Smooth muscle cell of the brain vasculature (primary cell): ENCODE measurements at regions not wholly inside any gene's neighbourhood (a gene's known extent, or its start where the extent isn't known, plus 50 kb on each side); places are given as distances from the start of the nearest gene placed in this dataset.

Experiments used
- DNase-seq: peaks from one replicate; pipeline ENCODE4 v3.0.0-alpha.2; 2012; ENCODE audit warnings: low read depth, low spot score

- DNase-seq: no peak
These were observed 550.8 kb downstream of the EFNB2 start for GRCh38 chr13:105984646-105985045.

GRCh38 chr13:105984236-105984635 lies 551.2 kb downstream of the EFNB2 start:
- DNase-seq: no peak

GRCh38 chr13:105982219-105982930 lies 553.1 kb downstream of the EFNB2 start:
- no peak for DNase-seq

- DNase-seq: no peak
These were observed 556.1 kb downstream of the EFNB2 start for GRCh38 chr13:105979131-105980011.

GRCh38 chr13:105974380-105974779 lies 561.1 kb downstream of the EFNB2 start:
- no peak for DNase-seq

- no peak for DNase-seq
These were observed 562.5 kb downstream of the EFNB2 start for GRCh38 chr13:105972811-105973590.

GRCh38 chr13:105972306-105972721 lies 563.1 kb downstream of the EFNB2 start:
- no peak for DNase-seq

GRCh38 chr13:105971738-105972137 lies 563.7 kb downstream of the EFNB2 start:
- no peak for DNase-seq

GRCh38 chr13:105971312-105971711 lies 564.1 kb downstream of the EFNB2 start:
- DNase-seq: no peak

GRCh38 chr13:105969761-105970160 lies 565.7 kb downstream of the EFNB2 start:
- no peak for DNase-seq

GRCh38 chr13:105965910-105966309 lies 569.6 kb downstream of the EFNB2 start:
- no peak for DNase-seq

- no peak for DNase-seq
These were observed 573.4 kb downstream of the EFNB2 start for GRCh38 chr13:105962080-105962479.

GRCh38 chr13:105961438-105961837 lies 574.0 kb downstream of the EFNB2 start:
- DNase-seq: no peak

GRCh38 chr13:105960326-105960725 lies 575.1 kb downstream of the EFNB2 start:
- no peak for DNase-seq

GRCh38 chr13:105959876-105960275 lies 575.6 kb downstream of the EFNB2 start:
- DNase-seq: no peak

- no peak for DNase-seq
These were observed 577.6 kb downstream of the EFNB2 start for GRCh38 chr13:105957769-105958438.

GRCh38 chr13:105956921-105957320 lies 578.5 kb downstream of the EFNB2 start:
- DNase-seq: no peak

- DNase-seq: no peak
These were observed 582.5 kb downstream of the EFNB2 start for GRCh38 chr13:105952973-105953290.

- no peak for DNase-seq
These were observed 583.1 kb downstream of the EFNB2 start for GRCh38 chr13:105952233-105952972.

- no peak for DNase-seq
These were observed 587.3 kb downstream of the EFNB2 start for GRCh38 chr13:105948143-105948542.

GRCh38 chr13:105940882-105941281 lies 594.6 kb downstream of the EFNB2 start:
- DNase-seq: no peak
